ENCODE measurements at regions not wholly inside any gene's neighbourhood (a gene's known extent, or its start where the extent isn't known, plus 50 kb on each side); places are given as distances from the start of the nearest gene placed in this dataset.

DNA sequence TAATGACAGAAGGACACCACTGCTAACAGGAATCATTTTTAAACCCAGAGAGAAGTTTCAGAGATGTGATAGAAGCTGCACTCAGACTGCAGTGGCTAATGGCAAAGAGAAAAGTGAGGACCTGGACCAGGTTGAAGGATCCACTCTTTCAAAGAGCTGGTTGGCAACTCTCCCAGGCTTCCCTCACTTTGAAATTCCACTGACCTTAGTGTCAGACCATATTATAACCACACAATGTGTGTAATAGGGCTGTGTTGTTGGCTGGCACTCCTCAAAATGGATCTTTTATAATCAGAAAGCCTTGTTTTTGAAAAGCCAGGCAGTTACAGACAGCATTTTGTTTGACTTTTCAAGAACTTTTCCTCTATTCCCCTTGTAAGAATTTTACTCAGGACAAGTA, 280.7 kb downstream of the PRELID2 start:
- H3K4me1 Mint-ChIP-seq: no peaks in the 10 kb centered on the region

DNA sequence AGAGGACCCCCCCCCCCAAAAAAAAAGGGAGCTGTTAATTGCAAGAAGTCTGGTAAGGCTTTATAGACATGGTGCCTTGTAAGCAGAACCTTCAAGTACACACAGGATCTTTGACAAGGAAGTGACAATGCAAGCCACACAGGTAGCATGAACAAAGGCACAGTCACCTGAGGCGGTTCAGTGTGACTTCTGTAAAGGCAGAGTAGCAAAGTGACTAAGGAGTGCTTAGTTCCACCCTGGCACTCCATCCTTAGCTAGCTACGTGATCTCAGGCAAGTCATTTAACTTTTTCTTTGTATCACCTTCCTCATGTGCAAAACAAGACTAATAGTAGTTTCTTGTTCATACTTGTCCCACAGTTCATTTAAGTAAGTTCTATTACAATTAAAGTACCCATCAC, 282.0 kb downstream of the PRELID2 start:
- DNase-seq: no peak
- TF ChIP-seq, protein P1, sequence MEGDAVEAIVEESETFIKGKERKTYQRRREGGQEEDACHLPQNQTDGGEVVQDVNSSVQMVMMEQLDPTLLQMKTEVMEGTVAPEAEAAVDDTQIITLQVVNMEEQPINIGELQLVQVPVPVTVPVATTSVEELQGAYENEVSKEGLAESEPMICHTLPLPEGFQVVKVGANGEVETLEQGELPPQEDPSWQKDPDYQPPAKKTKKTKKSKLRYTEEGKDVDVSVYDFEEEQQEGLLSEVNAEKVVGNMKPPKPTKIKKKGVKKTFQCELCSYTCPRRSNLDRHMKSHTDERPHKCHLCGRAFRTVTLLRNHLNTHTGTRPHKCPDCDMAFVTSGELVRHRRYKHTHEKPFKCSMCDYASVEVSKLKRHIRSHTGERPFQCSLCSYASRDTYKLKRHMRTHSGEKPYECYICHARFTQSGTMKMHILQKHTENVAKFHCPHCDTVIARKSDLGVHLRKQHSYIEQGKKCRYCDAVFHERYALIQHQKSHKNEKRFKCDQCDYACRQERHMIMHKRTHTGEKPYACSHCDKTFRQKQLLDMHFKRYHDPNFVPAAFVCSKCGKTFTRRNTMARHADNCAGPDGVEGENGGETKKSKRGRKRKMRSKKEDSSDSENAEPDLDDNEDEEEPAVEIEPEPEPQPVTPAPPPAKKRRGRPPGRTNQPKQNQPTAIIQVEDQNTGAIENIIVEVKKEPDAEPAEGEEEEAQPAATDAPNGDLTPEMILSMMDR (IDR thresholded peaks at IDR 0.05): no peak
- no peaks in the 10 kb centered on the region for H3K36me3 Mint-ChIP-seq (ENCODE audit: low read depth)
- H3K27ac Mint-ChIP-seq: no peak overlapping the region
- H3K4me3 Mint-ChIP-seq: no peak overlapping the region
- no peaks in the 10 kb centered on the region for H3K27me3 Mint-ChIP-seq (ENCODE audit: low read depth, poor library complexity)
- H3K9me3 Mint-ChIP-seq: no peaks in the 10 kb centered on the region
- H3K4me1 Mint-ChIP-seq: no peaks in the 10 kb centered on the region

More for the DNA sequence above, 280.7 kb downstream of the PRELID2 start:
- Mint-ChIP-seq H3K36me3 (ENCODE audit: low read depth) (no peaks in the 10 kb centered on the region), H3K9me3 (no peaks in the 10 kb centered on the region), H3K27ac (no peak overlapping the region), H3K27me3 (ENCODE audit: low read depth, poor library complexity) (no peaks in the 10 kb centered on the region), H3K4me3 (no peak overlapping the region)
- DNase-seq: no peak
- TF ChIP-seq, protein P1 (IDR thresholded peaks at IDR 0.05): no peak

GRCh38 chr5:145551714-145552113, 283.4 kb downstream of the PRELID2 start:
- no peak for DNase-seq
- Mint-ChIP-seq H3K36me3 (ENCODE audit: low read depth) (no peaks in the 10 kb centered on the region), H3K4me3 (no peak overlapping the region), H3K9me3 (no peaks in the 10 kb centered on the region), H3K27me3 (ENCODE audit: low read depth, poor library complexity) (no peaks in the 10 kb centered on the region), H3K27ac (no peak overlapping the region), H3K4me1 (no peaks in the 10 kb centered on the region)
- TF ChIP-seq, protein P1 (IDR thresholded peaks at IDR 0.05): no peak

DNA sequence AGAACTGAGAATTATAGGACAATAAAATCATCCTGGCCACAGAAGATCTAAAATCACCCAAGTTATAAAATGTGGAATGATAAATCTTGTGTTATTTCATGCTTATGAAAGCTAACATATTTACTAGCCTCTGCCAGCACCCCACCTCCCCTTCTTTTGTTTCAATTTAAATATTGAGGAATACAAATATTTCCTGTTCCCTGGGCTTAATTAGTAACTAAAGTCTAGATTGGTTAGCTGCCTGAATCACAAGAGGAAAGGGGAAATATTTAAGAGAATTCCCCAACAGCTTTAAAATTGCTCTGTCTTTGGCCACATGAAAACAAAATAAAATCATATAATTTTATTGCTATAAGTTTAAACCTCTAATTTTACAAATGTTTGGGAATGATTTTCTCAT, 287.0 kb downstream of the PRELID2 start:
- H3K36me3 Mint-ChIP-seq (ENCODE audit: low read depth): no peaks in the 10 kb centered on the region
- no peak for DNase-seq
- H3K27me3 Mint-ChIP-seq (ENCODE audit: low read depth, poor library complexity): no peaks in the 10 kb centered on the region
- H3K4me1 Mint-ChIP-seq: no peaks in the 10 kb centered on the region
- H3K9me3 Mint-ChIP-seq: no peaks in the 10 kb centered on the region
- H3K27ac Mint-ChIP-seq: no peak overlapping the region
- no peak overlapping the region for H3K4me3 Mint-ChIP-seq
- TF ChIP-seq, protein P1 (IDR thresholded peaks at IDR 0.05): no peak

DNA sequence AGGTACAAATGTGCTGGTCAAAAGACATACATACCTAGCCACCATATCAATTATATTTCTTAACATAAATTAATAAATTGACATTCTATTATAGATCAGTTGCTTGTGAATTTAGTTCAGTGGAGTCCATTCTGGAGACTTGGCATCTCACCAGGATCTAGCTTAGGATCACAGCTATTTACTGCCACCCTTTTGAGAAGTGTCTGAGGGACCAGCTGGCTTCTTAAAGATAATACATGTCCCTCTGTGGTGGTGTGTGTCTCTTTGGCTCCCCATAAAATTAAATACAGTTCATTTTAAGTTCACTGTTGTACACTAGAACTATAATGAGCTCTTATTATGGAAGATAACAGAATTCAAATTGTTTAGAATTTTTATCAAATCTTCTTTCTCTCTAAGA, 290.7 kb downstream of the PRELID2 start:
- TF ChIP-seq, protein P1 (IDR thresholded peaks at IDR 0.05): no peak
- Mint-ChIP-seq H3K4me3 (no peak overlapping the region), H3K4me1 (no peaks in the 10 kb centered on the region), H3K9me3 (no peaks in the 10 kb centered on the region), H3K27me3 (ENCODE audit: low read depth, poor library complexity) (no peaks in the 10 kb centered on the region), H3K36me3 (ENCODE audit: low read depth) (no peaks in the 10 kb centered on the region), H3K27ac (no peak overlapping the region)
- DNase-seq: no peak

GRCh38 chr5:145543968-145544367, 291.2 kb downstream of the PRELID2 start:
- Mint-ChIP-seq H3K36me3 (ENCODE audit: low read depth) (no peaks in the 10 kb centered on the region), H3K9me3 (no peaks in the 10 kb centered on the region), H3K4me1 (no peaks in the 10 kb centered on the region), H3K4me3 (no peak overlapping the region), H3K27ac (no peak overlapping the region), H3K27me3 (ENCODE audit: low read depth, poor library complexity) (no peaks in the 10 kb centered on the region)
- DNase-seq: no peak
- TF ChIP-seq, protein P1 (IDR thresholded peaks at IDR 0.05): no peak
